ENCODE measurements at regions not wholly inside any gene's neighbourhood (a gene's known extent, or its start where the extent isn't known, plus 50 kb on each side); places are given as distances from the start of the nearest gene placed in this dataset.
"Not testable (repeated sequence)": the region's sequence is repeated elsewhere in the genome, so short reads cannot be mapped to it uniquely, and the experiment has no call there.

DNA sequence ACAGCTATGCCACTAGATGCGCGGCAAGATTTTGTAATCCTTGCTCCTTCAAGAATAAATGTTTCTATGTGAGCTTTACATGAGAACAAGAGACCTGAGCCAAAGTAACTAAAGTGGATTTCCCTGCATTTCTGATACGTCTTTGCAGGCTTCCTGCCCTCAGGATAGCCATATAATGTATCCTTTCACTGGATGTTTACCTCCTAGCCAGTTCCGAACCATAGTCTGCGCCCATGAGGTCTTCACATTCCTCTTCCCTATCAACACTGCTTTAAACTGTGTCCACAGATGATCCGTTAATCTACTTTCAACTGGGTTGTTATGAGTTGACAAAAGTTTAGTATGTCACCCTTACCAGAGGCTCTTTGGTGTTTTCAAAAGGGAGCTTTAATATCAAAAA lies 1889.1 kb upstream of the AGA start:
- DNase-seq (ENCODE audit: extremely low read depth, low read depth, low spot score), result no peak

DNA sequence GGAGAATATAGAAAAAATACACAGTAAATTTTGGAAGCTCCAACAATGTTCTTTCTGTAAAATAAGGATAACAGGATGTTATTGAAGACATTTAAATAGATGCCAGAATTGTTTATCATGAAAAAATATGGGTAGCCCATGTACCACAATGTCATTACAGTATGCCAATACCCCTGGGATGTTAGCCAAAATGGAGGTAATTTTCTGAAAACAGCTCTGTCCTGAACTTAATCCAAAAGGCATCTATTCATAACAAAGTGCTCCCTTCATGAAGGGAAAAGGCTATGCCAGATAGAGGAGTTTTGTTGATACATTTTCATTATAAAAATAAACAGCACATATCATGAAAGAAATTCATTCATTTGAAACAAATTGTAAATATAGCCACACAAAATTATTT lies 1902.6 kb upstream of the AGA start:
- no peak for DNase-seq (ENCODE audit: extremely low read depth, low read depth, low spot score)

DNA sequence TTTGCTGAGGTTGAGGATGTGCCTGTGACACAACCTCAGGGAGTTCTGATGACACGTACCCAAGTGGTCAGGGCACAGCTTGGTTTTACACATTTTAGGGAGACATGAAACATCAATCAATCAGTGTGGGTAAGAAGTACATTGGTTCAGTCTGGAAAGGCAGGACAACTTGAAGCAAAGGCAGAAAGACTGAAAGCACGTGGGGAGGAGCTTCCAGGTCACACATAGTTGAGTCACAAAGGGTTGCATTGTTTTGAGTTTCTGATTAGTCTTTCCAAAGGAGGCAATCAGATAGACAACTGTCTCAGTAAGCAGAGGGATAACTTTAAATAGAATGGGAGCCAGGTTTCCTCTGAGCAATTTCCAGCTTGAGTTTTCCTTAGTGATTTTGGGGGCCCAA lies 1910.0 kb upstream of the AGA start:
- DNase-seq (ENCODE audit: extremely low read depth, low read depth, low spot score), result no peak

DNA sequence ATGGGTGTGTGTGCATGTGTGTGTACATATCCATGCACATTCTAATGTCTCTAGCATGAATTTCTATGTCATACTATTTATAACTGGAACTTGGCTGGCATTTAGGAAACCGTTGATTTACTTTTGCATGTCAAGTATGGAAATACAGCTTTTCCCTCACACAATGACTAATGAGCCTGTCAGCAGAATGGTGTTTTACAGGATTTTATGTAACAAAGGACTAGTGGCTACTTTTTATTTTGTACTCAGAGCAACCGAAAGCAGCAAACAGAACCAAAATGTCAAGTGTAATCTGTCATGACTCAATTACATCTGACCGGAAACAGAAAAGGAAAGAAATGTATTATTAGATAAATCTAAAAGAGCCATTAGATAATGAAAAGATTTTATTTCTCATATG lies 1911.5 kb upstream of the AGA start:
- DNase-seq (ENCODE audit: extremely low read depth, low read depth, low spot score), result no peak

DNA sequence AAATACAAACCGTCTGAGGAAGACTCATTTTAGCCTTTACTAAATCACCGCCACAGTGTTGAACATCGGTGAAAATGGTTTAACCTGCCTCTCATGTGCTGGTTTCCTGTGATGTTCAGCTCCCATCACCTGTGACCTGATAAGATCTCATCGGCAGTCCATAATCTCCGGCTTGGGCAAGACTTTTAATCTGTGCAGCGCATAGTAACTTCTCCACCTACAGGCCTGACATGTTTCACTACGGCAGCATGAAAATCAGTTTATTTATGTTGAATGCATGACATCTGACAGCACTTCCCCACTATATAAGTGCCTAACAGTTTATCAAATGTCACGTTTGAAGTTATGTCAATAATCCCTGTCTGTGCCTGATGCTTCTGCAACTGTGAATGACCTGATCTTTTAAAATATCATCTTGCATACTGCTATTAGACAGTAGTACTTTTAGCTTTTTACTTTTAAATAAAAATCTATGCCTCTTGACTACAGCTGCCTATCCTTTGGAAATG lies 1919.8 kb upstream of the AGA start:
- DNase-seq (ENCODE audit: extremely low read depth, low read depth, low spot score), result no peak

DNA sequence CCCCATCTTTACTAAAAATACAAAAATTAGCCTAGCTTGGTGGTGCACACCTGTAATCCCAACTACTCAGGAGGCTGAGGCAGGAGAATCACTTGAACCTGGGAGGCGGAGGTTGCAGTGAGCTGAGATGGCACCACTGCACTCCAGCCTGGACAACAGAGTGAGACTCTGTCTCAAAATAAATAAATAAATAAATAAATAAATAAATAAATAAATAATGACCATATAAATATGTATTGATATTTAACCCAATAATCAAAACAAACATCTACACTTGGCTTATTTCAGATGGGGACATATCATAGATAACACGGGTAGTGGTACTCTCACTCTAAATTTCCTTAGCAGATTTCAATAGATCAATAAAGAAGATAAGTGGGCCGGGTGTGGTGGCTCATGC lies 1923.7 kb upstream of the AGA start:
- DNase-seq (ENCODE audit: extremely low read depth, low read depth, low spot score), result not testable (repeated sequence)

- DNase-seq (ENCODE audit: extremely low read depth, low read depth, low spot score), result no peak
Measured at GRCh38 chr4:179372242-179372641, 1930.0 kb upstream of the AGA start.

- DNase-seq (ENCODE audit: extremely low read depth, low read depth, low spot score), result no peak
Measured at GRCh38 chr4:179372746-179373145, 1930.5 kb upstream of the AGA start.

GRCh38 chr4:179378847-179379246 lies 1936.6 kb upstream of the AGA start:
- not testable (repeated sequence) for DNase-seq (ENCODE audit: extremely low read depth, low read depth, low spot score)

- no peak for DNase-seq (ENCODE audit: extremely low read depth, low read depth, low spot score)
Measured at GRCh38 chr4:179392787-179393186, 1950.5 kb upstream of the AGA start.

DNA sequence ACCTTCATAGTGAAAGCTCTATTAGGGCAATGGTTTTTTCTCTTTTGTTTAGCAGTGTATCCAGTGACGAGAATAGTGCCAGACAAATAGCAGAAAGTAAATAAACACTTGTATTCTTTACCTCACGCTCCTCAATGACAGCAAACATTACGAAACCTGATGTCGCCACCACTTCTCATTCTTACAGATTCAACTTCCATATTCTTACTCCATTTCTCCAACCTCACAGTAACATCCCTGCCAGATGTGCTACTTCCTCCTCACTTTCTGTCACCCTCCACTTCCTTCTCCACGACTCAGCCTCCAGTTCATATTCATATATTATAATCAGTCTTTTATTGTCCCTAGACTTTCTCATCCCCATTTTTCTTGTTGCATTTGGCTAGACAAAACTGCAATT lies 1956.2 kb upstream of the AGA start:
- no peak for DNase-seq (ENCODE audit: extremely low read depth, low read depth, low spot score)

GRCh38 chr4:179399054-179399782 lies 1957.0 kb upstream of the AGA start:
- no peak for DNase-seq (ENCODE audit: extremely low read depth, low read depth, low spot score)

- DNase-seq (ENCODE audit: extremely low read depth, low read depth, low spot score), result peak; percentile 1
Measured at GRCh38 chr4:179415037-179415846, 1973.0 kb upstream of the AGA start.

- DNase-seq (ENCODE audit: extremely low read depth, low read depth, low spot score), result no peak
Measured at GRCh38 chr4:179415847-179416223, 1973.6 kb upstream of the AGA start.

GRCh38 chr4:179417357-179417756 lies 1975.1 kb upstream of the AGA start:
- no peak for DNase-seq (ENCODE audit: extremely low read depth, low read depth, low spot score)

GRCh38 chr4:179437962-179438361 lies 1995.7 kb upstream of the AGA start:
- no peak for DNase-seq (ENCODE audit: extremely low read depth, low read depth, low spot score)

- no peak for DNase-seq (ENCODE audit: extremely low read depth, low read depth, low spot score)
Measured at GRCh38 chr4:179441596-179441995, 1999.4 kb upstream of the AGA start.

DNA sequence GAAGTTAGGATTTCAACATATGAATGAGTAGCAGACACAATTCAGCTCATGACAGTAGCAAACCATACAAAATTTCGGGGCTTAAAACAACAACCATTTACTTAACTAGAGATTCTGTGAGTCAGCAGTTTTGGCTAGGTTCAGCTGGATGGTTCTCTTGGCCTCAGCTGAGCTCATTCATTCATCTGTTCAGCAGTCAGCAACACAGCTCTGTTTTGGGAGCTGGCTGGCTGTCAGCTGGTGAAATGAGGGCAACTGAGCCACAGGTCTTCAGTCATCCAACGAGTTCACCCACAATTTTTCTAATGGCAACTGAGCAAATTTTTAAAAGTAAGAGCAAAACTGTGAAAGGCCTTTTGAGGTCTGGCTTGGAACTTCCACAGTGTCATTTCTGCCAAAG lies 2005.1 kb upstream of the AGA start:
- DNase-seq (ENCODE audit: extremely low read depth, low read depth, low spot score), result no peak

DNA sequence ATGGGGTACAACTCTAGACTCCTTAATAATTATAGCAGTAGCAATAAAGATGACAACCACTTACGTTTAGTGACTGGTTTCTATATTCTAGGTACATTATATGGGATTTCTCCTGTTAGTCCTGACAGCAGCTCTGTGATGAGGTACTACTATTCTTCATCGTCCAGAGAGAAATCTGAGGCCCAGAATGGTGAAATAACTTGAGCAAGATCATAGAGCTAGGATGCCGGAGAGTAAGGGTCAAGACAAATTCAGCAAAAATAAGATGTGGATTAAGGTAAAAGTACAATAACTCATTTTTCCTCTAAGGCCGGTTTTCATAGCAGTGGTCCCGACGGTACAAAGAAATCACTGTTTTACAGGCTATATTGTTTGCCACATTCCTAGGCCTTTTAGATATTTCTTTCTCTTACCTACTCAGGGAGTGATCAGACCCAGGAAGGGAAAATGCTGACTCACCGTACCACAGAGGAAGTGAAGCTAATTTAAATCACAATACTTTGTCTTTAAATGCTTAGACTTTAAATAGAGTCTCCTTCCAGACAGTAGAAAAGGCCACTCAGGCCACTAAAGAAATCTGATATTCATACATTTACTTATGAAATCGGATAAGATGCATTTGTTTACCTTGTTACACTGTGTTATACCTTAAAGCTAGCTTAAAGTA lies 2023.0 kb upstream of the AGA start:
- DNase-seq (ENCODE audit: extremely low read depth, low read depth, low spot score), result no peak

GRCh38 chr4:179467878-179468277 lies 2025.6 kb upstream of the AGA start:
- DNase-seq (ENCODE audit: extremely low read depth, low read depth, low spot score), result no peak

DNA sequence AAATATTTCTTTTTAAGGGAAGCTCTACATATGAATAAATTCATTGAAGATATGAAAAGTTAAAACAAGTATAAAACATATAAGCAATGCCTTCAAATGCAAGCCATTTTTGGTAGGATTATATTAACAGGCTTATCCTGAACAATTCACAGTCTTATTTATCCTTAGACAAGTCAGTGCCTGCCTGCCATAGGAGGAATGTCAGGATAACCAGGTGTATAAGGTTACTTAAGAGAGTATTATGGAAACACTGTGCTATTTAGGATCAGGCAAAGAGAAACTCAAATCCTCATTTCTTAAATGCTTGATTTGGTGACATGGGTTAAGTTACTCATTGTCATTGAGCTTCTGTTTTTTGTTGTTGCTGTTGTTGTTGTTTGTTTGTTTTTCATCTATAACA lies 2029.9 kb upstream of the AGA start:
- DNase-seq (ENCODE audit: extremely low read depth, low read depth, low spot score), result no peak

DNA sequence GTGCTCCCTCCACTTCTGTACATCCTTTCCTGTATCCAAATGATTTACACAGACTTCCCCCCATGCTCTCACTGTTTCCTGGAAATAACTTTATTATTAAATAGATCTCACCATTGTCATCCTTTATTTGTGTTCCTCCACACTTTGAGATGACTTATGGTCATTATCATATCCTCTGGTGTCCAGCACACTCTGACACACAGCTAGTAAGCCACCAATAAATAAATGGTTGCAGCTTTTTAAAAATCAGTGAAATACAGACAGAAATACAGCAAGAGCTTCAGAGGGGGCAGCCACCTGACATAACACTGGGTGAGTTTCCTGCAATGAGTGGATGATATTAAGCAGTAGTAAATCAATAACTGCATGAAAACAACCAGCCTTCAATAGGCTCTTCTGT lies 2036.4 kb upstream of the AGA start:
- DNase-seq (ENCODE audit: extremely low read depth, low read depth, low spot score), result no peak
